B cell (primary cell): ENCODE measurements at regions not wholly inside any gene's neighbourhood (a gene's known extent, or its start where the extent isn't known, plus 50 kb on each side); places are given as distances from the start of the nearest gene placed in this dataset.

ENCODE experiments used
- ATAC-seq: fragments of 200-7000 bp; cut with Tn5 transposase; one replicate; pipeline ENCODE4 v1.10.0; 2021; ENCODE audit warnings: low read depth, mild to moderate bottlenecking, moderate number of reproducible peaks, moderate library complexity
- CTCF ChIA-PET: fragments of 350-600 bp; sonication (Branson Sonifier 250); formaldehyde crosslinking; loops from one replicate; lab custom pipeline; 2021; ENCODE audit warnings: antibody characterized with exemption, inconsistent platforms; lab: Charles Lee
- POLR2A ChIA-PET: fragments of 350-600 bp; sonication (Branson Sonifier 250); formaldehyde crosslinking; loops from one replicate; lab custom pipeline; 2021; ENCODE audit warnings: antibody characterized with exemption; lab: Charles Lee
- DNase-seq: peaks from one replicate; pipeline ENCODE4 v3.0.0; 2013
- H2AFZ ChIP-seq: 2 replicates; pipeline ENCODE4 v1.6.1; 2012; ENCODE audit warnings: mild to moderate bottlenecking, low read depth, low read length; ENCODE audit not compliant: insufficient read depth, poor library complexity, severe bottlenecking
- H3K27ac ChIP-seq, 2 donors: 1 replicate in 1 of 2; 2 replicates in 1 of 2; pipeline ENCODE4 v1.5.1; 2012 to 2013; ENCODE audit warnings: low read length in 2 of 2, mild to moderate bottlenecking in 2 of 2, moderate library complexity in 1 of 2
- H3K27me3 ChIP-seq, 4 experiments: fragments of 200-600 bp in 1 of 4; sonication (generic) in 1 of 4; replicated peaks in 1 of 4; 1 replicate in 2 of 4; 2 replicates in 2 of 4; pipeline versions ENCODE4 v1.6.1 to v1.7.0; 2013 to 2016; ENCODE audit warnings: low read length in 3 of 4, mild to moderate bottlenecking in 2 of 4, mixed read lengths in 1 of 4, moderate library complexity in 1 of 4; ENCODE audit not compliant: insufficient read depth in 4 of 4, control insufficient read depth in 3 of 4; ENCODE audit errors: control extremely low read depth in 1 of 4
- H3K36me3 ChIP-seq, 2 experiments: replicated peaks in 1 of 2; 1 replicate in 1 of 2; 2 replicates in 1 of 2; pipeline versions ENCODE4 v1.6.1 to v1.7.1; 2013; ENCODE audit warnings: low read length in 1 of 2; ENCODE audit not compliant: insufficient read depth in 2 of 2, control insufficient read depth in 1 of 2; ENCODE audit errors: control extremely low read depth in 1 of 2, extremely low read depth in 1 of 2
- H3K4me1 ChIP-seq, 2 donors: fragments of 200-600 bp in 1 of 2; sonication (generic) in 1 of 2; 1 replicate in 1 of 2; 2 replicates in 1 of 2; pipeline versions ENCODE4 v1.5.1 to v1.6.1; 2013 to 2017; ENCODE audit warnings: low read length in 2 of 2; ENCODE audit not compliant: control insufficient read depth in 2 of 2, insufficient read depth in 2 of 2
- H3K4me2 ChIP-seq: replicated peaks from 2 replicates; pipeline ENCODE3; 2012; ENCODE audit warnings: mild to moderate bottlenecking, low read depth, low read length; ENCODE audit not compliant: poor library complexity, severe bottlenecking
- H3K4me3 ChIP-seq, 5 experiments: fragments of 200-600 bp in 1 of 5; sonication (generic) in 1 of 5; 1 replicate in 3 of 5; 2 replicates in 2 of 5; pipeline versions ENCODE4 v1.5.1 to v1.7.0; 2011 to 2016; ENCODE audit warnings: low read length in 4 of 5, mild to moderate bottlenecking in 4 of 5, low read depth in 2 of 5, control low read depth in 1 of 5, moderate library complexity in 1 of 5; ENCODE audit not compliant: insufficient read depth in 1 of 5; ENCODE audit errors: control extremely low read depth in 1 of 5, extremely low read depth in 1 of 5
- H3K79me2 ChIP-seq: fragments of 200-600 bp; sonication (generic); one replicate; pipeline ENCODE4 v1.6.0; 2016; ENCODE audit warnings: low read length; ENCODE audit not compliant: control insufficient read depth, insufficient read depth
- H3K9ac ChIP-seq: fragments of 200-600 bp; sonication (generic); 2 replicates; pipeline ENCODE4 v1.6.1; 2017; ENCODE audit warnings: mild to moderate bottlenecking, low read length, moderate library complexity
- H3K9me3 ChIP-seq, 3 donors: one replicate each; pipeline versions ENCODE4 v1.6.1 to v1.7.1; 2013; ENCODE audit warnings: low read length in 2 of 3; ENCODE audit not compliant: control insufficient read depth in 2 of 3, insufficient read depth in 1 of 3; ENCODE audit errors: control extremely low read depth in 1 of 3
- H4K20me1 ChIP-seq: 2 replicates; pipeline ENCODE4 v1.6.0; 2012; ENCODE audit warnings: mild to moderate bottlenecking, low read length; ENCODE audit not compliant: insufficient read depth, control insufficient read depth, poor library complexity, severe bottlenecking
- H3K27ac Mint-ChIP-seq: one replicate; pipeline ENCODE4 v1.8.0; 2021; ENCODE audit warnings: mixed read lengths
- H3K27me3 Mint-ChIP-seq: one replicate; pipeline ENCODE4 v1.8.0; 2021; ENCODE audit warnings: mixed read lengths
- H3K4me1 Mint-ChIP-seq: one replicate; pipeline ENCODE4 v1.8.0; 2021; ENCODE audit warnings: mixed read lengths
- H3K4me3 Mint-ChIP-seq: one replicate; pipeline ENCODE4 v1.8.0; 2021; ENCODE audit warnings: mixed read lengths
- H3K9me3 Mint-ChIP-seq: one replicate; pipeline ENCODE4 v1.8.0; 2022; ENCODE audit warnings: mixed read lengths; ENCODE audit not compliant: insufficient read depth
- CTCF ChIP-seq: fragments of 200-600 bp; IDR thresholded peaks from one replicate; pipeline ENCODE4 v1.8.0; 2022; ENCODE audit warnings: antibody characterized with exemption, mild to moderate bottlenecking
- EZH2 ChIP-seq: IDR thresholded peaks from 2 replicates; pipeline ENCODE4 v1.6.1; 2012; ENCODE audit warnings: borderline replicate concordance, low read depth, mild to moderate bottlenecking, moderate library complexity, low read length; ENCODE audit not compliant: insufficient read depth, poor library complexity, severe bottlenecking
- WGBS: methylation state at CpG from one replicate; pipeline ENCODE4 v1.1.5; 2013; ENCODE audit warnings: missing lambda C conversion rate; ENCODE audit not compliant: insufficient coverage; 5-methylcytosine and 5-hydroxymethylcytosine counted together
- intact Hi-C: fragments of 100-400 bp; cut with micrococcal nuclease; formaldehyde crosslinking; loops from one replicate; pipeline ENCODE4 v1.10.0; 2022

GRCh38 chr3:20558161-20558560 lies 372.2 kb upstream of the SGO1 start:
- no CpG with 5 or more reads among the region's 2 CpGs for WGBS
- no peaks in the 10 kb centered on the region for H3K27me3 Mint-ChIP-seq
- CTCF ChIA-PET, result no interaction called here

DNA sequence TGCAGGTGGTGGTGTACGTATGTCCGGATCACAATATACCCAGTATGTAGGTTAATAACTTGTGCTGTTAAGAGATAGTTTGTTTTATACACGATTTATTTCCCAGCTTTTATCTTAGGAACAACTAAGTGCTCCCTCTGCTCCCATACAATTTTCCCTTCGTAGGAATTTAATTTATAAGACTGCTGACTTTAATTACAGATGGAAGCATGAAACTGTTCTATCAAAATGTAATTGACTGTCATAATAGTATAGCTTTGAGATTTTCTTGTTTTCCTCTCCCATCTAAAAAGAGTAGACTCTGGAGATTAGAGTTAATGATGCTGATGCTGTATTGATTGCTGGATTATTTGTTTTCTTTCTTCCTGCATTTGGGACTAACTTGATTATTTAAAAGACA lies 370.7 kb upstream of the SGO1 start:
- POLR2A ChIA-PET, result no interaction called here
- no CpG with 5 or more reads among the region's 4 CpGs for WGBS
- no peak for ATAC-seq
- Histone ChIP-seq H3K4me3 (no peak overlapping the region), H3K27me3 (no peaks in the 10 kb centered on the region), H2AFZ (no peak overlapping the region), H3K79me2 (no peaks in the 10 kb centered on the region), H3K4me2 (no peak overlapping the region), H4K20me1 (no peaks in the 10 kb centered on the region), H3K9ac (no peak overlapping the region), H3K9me3 (peaks cover 0 to 10% (median 0%) of the 10 kb centered on the region in 3 donors), H3K4me1 (no peaks in the 10 kb centered on the region), H3K27ac (no peak overlapping the region), H3K36me3 (no peaks in the 10 kb centered on the region)
- Mint-ChIP-seq H3K27me3 (no peaks in the 10 kb centered on the region), H3K9me3 (no peaks in the 10 kb centered on the region), H3K4me1 (no peaks in the 10 kb centered on the region), H3K27ac (no peak overlapping the region), H3K4me3 (no peak overlapping the region)
- DNase-seq, result no peak
- no peak for TF ChIP-seq EZH2
- CTCF ChIA-PET, result no interaction called here
- intact Hi-C loops, result loop anchor here (10.0 kb wide), 1 partner anchor 672 kb away; no protein-coding TSS in a partner anchor

More at GRCh38 chr3:20558161-20558560, 372.2 kb upstream of the SGO1 start:
- Histone ChIP-seq H3K9me3 (no peaks in the 10 kb centered on the region), H3K27me3 (no peaks in the 10 kb centered on the region), H3K27ac (no peak overlapping the region), H3K9ac (no peak overlapping the region), H3K36me3 (no peaks in the 10 kb centered on the region), H2AFZ (no peak overlapping the region), H3K79me2 (no peaks in the 10 kb centered on the region), H3K4me2 (no peak overlapping the region), H4K20me1 (no peaks in the 10 kb centered on the region), H3K4me1 (no peaks in the 10 kb centered on the region), H3K4me3 (no peak overlapping the region)
- TF ChIP-seq CTCF, result no peak
- no peak for TF ChIP-seq EZH2
- DNase-seq (no peak), ATAC-seq (no peak)
- Mint-ChIP-seq H3K4me3 (no peak overlapping the region), H3K27ac (no peak overlapping the region), H3K9me3 (no peaks in the 10 kb centered on the region), H3K4me1 (no peaks in the 10 kb centered on the region)
- intact Hi-C loops, result loop anchor here (10.0 kb wide), 1 partner anchor 673 kb away; no protein-coding TSS in a partner anchor
- POLR2A ChIA-PET, result no interaction called here
